HepG2 (cell line): ENCODE measurements at regions not wholly inside any gene's neighbourhood (a gene's known extent, or its start where the extent isn't known, plus 50 kb on each side); places are given as distances from the start of the nearest gene placed in this dataset.

Experiments
- GTF2F1 ChIP-seq: fragments of 150-350 bp; IDR thresholded peaks from 2 replicates; pipeline ENCODE4 v1.6.1; 2014; ENCODE audit warnings: low read length
- IKZF4 ChIP-seq: sonication (generic); formaldehyde crosslinking; IDR thresholded peaks from 2 replicates; pipeline ENCODE4 v1.5.1; 2020; ENCODE audit warnings: borderline replicate concordance, mild to moderate bottlenecking, low read depth, missing genetic modification reagents; ENCODE audit errors: not compliant biosample characterization
- NFKBIZ ChIP-seq: IDR thresholded peaks from 2 replicates; pipeline ENCODE4 v1.6.1; 2018; ENCODE audit warnings: missing genetic modification reagents, missing compliant biosample characterization
- SAP130 ChIP-seq: IDR thresholded peaks from 2 replicates; pipeline ENCODE4 v1.6.1; 2016; ENCODE audit warnings: low read depth
- ZBTB38 ChIP-seq: sonication (generic); formaldehyde crosslinking; IDR thresholded peaks from 2 replicates; pipeline ENCODE4 v1.5.1; 2020; ENCODE audit warnings: mild to moderate bottlenecking, missing genetic modification reagents
- ZBTB42 ChIP-seq: sonication (generic); formaldehyde crosslinking; IDR thresholded peaks from 2 replicates; pipeline ENCODE4 v1.5.0; 2020; ENCODE audit warnings: mild to moderate bottlenecking, missing genetic modification reagents
- ZFP37 ChIP-seq: sonication (generic); formaldehyde crosslinking; IDR thresholded peaks from 2 replicates; pipeline ENCODE4 v1.4.0; 2020; ENCODE audit warnings: missing genetic modification reagents, borderline replicate concordance
- ZFX ChIP-seq: sonication (generic); formaldehyde crosslinking; IDR thresholded peaks from 2 replicates; pipeline ENCODE4 v1.4.0; 2020; ENCODE audit warnings: mild to moderate bottlenecking, low read depth, missing genetic modification reagents, moderate library complexity
- ZNF496 ChIP-seq: sonication (generic); formaldehyde crosslinking; IDR thresholded peaks from 2 replicates; pipeline ENCODE4 v1.8.1; 2023; ENCODE audit warnings: mild to moderate bottlenecking, moderate library complexity, missing genetic modification reagents; ENCODE audit not compliant: insufficient replicate concordance
- ZNF572 ChIP-seq: sonication (generic); formaldehyde crosslinking; IDR thresholded peaks from 2 replicates; pipeline ENCODE4 v1.5.1; 2020; ENCODE audit warnings: mild to moderate bottlenecking, missing genetic modification reagents
- ZNF614 ChIP-seq: IDR thresholded peaks from 2 replicates; pipeline ENCODE4 v1.6.1; 2018; ENCODE audit warnings: missing biosample characterization, missing genetic modification reagents, inconsistent platforms, borderline replicate concordance
- ZNF883 ChIP-seq: sonication (generic); formaldehyde crosslinking; IDR thresholded peaks from 2 replicates; pipeline ENCODE4 v1.5.1; 2020; ENCODE audit warnings: mild to moderate bottlenecking, missing genetic modification reagents; ENCODE audit errors: not compliant biosample characterization
- ZZZ3 ChIP-seq: sonication (generic); formaldehyde crosslinking; IDR thresholded peaks from 2 replicates; pipeline ENCODE4 v1.4.0; 2020; ENCODE audit warnings: missing genetic modification reagents, mild to moderate bottlenecking, borderline replicate concordance
- TF ChIP-seq, protein P1 (sequence below): sonication (generic); formaldehyde crosslinking; IDR thresholded peaks from 2 replicates; pipeline ENCODE4 v1.4.0; 2020; ENCODE audit warnings: missing genetic modification reagents, mild to moderate bottlenecking, borderline replicate concordance
- TF ChIP-seq, protein P2 (sequence below): sonication (generic); formaldehyde crosslinking; IDR thresholded peaks from 2 replicates; pipeline ENCODE4 v1.4.0; 2020; ENCODE audit warnings: missing genetic modification reagents, borderline replicate concordance
- TF ChIP-seq, protein P3 (sequence below): sonication (generic); formaldehyde crosslinking; IDR thresholded peaks from 2 replicates; pipeline ENCODE4 v1.4.0; 2020; ENCODE audit warnings: missing genetic modification reagents, borderline replicate concordance
- TF ChIP-seq, protein P4 (sequence below): sonication (generic); formaldehyde crosslinking; IDR thresholded peaks from 2 replicates; pipeline ENCODE4 v1.5.1; 2020; ENCODE audit warnings: missing genetic modification reagents, mild to moderate bottlenecking, borderline replicate concordance

DNA sequence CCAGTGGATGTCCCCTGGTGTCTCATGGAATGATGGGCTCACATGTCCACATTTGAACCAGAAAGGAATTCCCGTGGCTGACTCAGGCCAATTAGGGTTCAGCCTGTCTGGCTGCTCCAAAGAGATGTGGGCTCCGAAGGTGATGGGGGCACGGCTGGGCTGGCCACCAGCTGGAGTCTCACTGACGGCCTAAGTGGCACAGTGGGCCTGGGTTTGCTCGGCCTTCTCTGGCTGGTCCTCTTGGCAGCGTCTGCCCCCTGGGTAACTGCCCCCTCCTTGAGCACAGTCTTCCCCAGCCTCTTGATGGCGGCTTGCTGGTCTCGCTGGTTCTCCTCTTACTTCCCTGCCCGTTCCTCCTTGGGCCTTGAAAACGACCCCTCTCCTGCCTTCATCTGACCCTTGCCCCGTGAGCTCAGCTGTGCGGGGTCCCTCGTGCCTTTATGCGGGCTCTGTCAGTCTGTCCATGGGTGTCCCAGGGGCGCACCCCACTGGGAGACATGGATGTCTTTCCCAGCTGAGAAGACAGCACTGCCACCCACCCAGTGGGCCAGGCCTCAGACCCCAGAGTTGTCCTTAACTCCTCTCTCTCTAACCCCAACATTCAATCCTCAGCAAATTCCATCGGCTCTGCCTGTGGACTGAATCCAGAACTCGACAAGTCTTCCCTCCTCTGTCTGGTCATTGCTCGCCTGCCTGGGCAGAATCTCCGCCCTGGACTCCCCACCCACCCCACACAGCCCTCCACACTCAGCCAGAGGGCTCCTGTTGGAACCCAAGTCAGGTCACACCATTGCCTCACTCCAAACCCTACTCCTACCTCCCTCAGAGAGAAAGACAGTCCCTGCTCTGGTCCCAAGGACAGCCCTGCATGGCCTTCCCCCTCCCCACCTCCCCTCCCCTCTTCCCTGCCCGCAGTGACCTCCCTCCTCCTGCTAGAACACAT, 78.7 kb downstream of the CEBPB start (continued):
- TF ChIP-seq, protein P1, sequence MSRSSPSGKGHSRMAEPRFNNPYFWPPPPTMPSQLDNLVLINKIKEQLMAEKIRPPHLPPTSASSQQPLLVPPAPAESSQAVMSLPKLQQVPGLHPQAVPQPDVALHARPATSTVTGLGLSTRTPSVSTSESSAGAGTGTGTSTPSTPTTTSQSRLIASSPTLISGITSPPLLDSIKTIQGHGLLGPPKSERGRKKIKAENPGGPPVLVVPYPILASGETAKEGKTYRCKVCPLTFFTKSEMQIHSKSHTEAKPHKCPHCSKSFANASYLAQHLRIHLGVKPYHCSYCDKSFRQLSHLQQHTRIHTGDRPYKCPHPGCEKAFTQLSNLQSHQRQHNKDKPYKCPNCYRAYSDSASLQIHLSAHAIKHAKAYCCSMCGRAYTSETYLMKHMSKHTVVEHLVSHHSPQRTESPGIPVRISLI (CRISPR knock-in tag) = no peak
- TF ChIP-seq ZNF572 (CRISPR knock-in tag) (no peak; the same call in 1 of the 2 replicates), ZNF496 (CRISPR knock-in tag) (no peak), GTF2F1 (no peak), ZBTB42 (CRISPR knock-in tag) (0 out of 2 replicates have a peak, but pooled peaks have one; percentile 38), ZNF614 (CRISPR knock-in tag) (peak; percentile 3; the same call in 1 of the 2 replicates), ZFX (no peak), IKZF4 (no peak), ZNF883 (CRISPR knock-in tag) (no peak), NFKBIZ (CRISPR knock-in tag) (no peak), ZBTB38 (peak; percentile 15; the same call in 1 of the 2 replicates), ZFP37 (CRISPR knock-in tag) (no peak), ZZZ3 (no peak), SAP130 (CRISPR knock-in tag) (no peak)
- TF ChIP-seq, protein P2, sequence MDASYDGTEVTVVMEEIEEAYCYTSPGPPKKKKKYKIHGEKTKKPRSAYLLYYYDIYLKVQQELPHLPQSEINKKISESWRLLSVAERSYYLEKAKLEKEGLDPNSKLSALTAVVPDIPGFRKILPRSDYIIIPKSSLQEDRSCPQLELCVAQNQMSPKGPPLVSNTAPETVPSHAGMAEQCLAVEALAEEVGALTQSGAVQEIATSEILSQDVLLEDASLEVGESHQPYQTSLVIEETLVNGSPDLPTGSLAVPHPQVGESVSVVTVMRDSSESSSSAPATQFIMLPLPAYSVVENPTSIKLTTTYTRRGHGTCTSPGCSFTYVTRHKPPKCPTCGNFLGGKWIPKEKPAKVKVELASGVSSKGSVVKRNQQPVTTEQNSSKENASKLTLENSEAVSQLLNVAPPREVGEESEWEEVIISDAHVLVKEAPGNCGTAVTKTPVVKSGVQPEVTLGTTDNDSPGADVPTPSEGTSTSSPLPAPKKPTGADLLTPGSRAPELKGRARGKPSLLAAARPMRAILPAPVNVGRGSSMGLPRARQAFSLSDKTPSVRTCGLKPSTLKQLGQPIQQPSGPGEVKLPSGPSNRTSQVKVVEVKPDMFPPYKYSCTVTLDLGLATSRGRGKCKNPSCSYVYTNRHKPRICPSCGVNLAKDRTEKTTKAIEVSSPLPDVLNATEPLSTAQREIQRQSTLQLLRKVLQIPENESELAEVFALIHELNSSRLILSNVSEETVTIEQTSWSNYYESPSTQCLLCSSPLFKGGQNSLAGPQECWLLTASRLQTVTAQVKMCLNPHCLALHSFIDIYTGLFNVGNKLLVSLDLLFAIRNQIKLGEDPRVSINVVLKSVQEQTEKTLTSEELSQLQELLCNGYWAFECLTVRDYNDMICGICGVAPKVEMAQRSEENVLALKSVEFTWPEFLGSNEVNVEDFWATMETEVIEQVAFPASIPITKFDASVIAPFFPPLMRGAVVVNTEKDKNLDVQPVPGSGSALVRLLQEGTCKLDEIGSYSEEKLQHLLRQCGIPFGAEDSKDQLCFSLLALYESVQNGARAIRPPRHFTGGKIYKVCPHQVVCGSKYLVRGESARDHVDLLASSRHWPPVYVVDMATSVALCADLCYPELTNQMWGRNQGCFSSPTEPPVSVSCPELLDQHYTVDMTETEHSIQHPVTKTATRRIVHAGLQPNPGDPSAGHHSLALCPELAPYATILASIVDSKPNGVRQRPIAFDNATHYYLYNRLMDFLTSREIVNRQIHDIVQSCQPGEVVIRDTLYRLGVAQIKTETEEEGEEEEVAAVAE = no peak
- TF ChIP-seq, protein P3, sequence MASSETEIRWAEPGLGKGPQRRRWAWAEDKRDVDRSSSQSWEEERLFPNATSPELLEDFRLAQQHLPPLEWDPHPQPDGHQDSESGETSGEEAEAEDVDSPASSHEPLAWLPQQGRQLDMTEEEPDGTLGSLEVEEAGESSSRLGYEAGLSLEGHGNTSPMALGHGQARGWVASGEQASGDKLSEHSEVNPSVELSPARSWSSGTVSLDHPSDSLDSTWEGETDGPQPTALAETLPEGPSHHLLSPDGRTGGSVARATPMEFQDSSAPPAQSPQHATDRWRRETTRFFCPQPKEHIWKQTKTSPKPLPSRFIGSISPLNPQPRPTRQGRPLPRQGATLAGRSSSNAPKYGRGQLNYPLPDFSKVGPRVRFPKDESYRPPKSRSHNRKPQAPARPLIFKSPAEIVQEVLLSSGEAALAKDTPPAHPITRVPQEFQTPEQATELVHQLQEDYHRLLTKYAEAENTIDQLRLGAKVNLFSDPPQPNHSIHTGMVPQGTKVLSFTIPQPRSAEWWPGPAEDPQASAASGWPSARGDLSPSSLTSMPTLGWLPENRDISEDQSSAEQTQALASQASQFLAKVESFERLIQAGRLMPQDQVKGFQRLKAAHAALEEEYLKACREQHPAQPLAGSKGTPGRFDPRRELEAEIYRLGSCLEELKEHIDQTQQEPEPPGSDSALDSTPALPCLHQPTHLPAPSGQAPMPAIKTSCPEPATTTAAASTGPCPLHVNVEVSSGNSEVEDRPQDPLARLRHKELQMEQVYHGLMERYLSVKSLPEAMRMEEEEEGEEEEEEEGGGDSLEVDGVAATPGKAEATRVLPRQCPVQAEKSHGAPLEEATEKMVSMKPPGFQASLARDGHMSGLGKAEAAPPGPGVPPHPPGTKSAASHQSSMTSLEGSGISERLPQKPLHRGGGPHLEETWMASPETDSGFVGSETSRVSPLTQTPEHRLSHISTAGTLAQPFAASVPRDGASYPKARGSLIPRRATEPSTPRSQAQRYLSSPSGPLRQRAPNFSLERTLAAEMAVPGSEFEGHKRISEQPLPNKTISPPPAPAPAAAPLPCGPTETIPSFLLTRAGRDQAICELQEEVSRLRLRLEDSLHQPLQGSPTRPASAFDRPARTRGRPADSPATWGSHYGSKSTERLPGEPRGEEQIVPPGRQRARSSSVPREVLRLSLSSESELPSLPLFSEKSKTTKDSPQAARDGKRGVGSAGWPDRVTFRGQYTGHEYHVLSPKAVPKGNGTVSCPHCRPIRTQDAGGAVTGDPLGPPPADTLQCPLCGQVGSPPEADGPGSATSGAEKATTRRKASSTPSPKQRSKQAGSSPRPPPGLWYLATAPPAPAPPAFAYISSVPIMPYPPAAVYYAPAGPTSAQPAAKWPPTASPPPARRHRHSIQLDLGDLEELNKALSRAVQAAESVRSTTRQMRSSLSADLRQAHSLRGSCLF (CRISPR knock-in tag) = no peak
- TF ChIP-seq, protein P4, sequence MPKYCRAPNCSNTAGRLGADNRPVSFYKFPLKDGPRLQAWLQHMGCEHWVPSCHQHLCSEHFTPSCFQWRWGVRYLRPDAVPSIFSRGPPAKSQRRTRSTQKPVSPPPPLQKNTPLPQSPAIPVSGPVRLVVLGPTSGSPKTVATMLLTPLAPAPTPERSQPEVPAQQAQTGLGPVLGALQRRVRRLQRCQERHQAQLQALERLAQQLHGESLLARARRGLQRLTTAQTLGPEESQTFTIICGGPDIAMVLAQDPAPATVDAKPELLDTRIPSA = no peak
